Keratinocyte (primary cell): ENCODE measurements at regions not wholly inside any gene's neighbourhood (a gene's known extent, or its start where the extent isn't known, plus 50 kb on each side); places are given as distances from the start of the nearest gene placed in this dataset.
"Not testable (repeated sequence)": the region's sequence is repeated elsewhere in the genome, so short reads cannot be mapped to it uniquely, and the experiment has no call there.

Experiments
- DNase-seq: peaks from one replicate; pipeline ENCODE4 v3.0.0-alpha.2; 2011; ENCODE audit warnings: low read depth, missing footprints, low spot score
- FAIRE-seq: peaks from 2 replicates; lab custom pipeline; 2011; peaks lifted over from hg19 to GRCh38; lab: Jason Lieb, UNC
- H2AFZ ChIP-seq: 2 replicates; pipeline ENCODE4 v1.6.0; 2012; ENCODE audit warnings: low read length, control low read depth, inconsistent platforms; ENCODE audit not compliant: control insufficient read depth
- H3K27ac ChIP-seq: 2 replicates; pipeline ENCODE4 v1.5.1; 2011; ENCODE audit warnings: low read length; ENCODE audit not compliant: control insufficient read depth, insufficient read depth
- H3K27me3 ChIP-seq: 3 replicates; pipeline ENCODE4 v1.6.0; 2011; ENCODE audit warnings: low read length; ENCODE audit not compliant: control insufficient read depth, insufficient read depth; ENCODE audit errors: extremely low read depth
- H3K36me3 ChIP-seq, 2 experiments: 2 replicates in 1 of 2; 3 replicates in 1 of 2; pipeline ENCODE4 v1.5.1; 2011; ENCODE audit warnings: low read length in 2 of 2, mild to moderate bottlenecking in 1 of 2; ENCODE audit not compliant: control insufficient read depth in 2 of 2, insufficient read depth in 2 of 2; ENCODE audit errors: extremely low read depth in 1 of 2
- H3K4me1 ChIP-seq: 3 replicates; pipeline ENCODE4 v1.5.1; 2011; ENCODE audit warnings: low read length; ENCODE audit not compliant: control insufficient read depth, insufficient read depth; ENCODE audit errors: extremely low read depth
- H3K4me2 ChIP-seq: 3 replicates; pipeline ENCODE4 v1.6.0; 2011; ENCODE audit warnings: low read depth, low read length; ENCODE audit not compliant: control insufficient read depth, insufficient read depth; ENCODE audit errors: extremely low read depth
- H3K4me3 ChIP-seq, 3 experiments: fragments of 200-600 bp in 1 of 3; sonication (generic) in 1 of 3; 2 replicates in 2 of 3; 3 replicates in 1 of 3; pipeline ENCODE4 v1.5.1; 2011 to 2016; ENCODE audit warnings: low read length in 3 of 3, mild to moderate bottlenecking in 3 of 3, control low read depth in 2 of 3, inconsistent platforms in 1 of 3, low read depth in 1 of 3, mixed read lengths in 1 of 3, mixed run types in 1 of 3, moderate library complexity in 1 of 3; ENCODE audit not compliant: control insufficient read depth in 2 of 3, insufficient read depth in 2 of 3; ENCODE audit errors: extremely low read depth in 1 of 3
- H3K79me2 ChIP-seq: 2 replicates; pipeline ENCODE4 v1.6.0; 2012; ENCODE audit warnings: low read length; ENCODE audit not compliant: control insufficient read depth, insufficient read depth
- H3K9ac ChIP-seq: 3 replicates; pipeline ENCODE4 v1.6.0; 2011; ENCODE audit warnings: low read length; ENCODE audit not compliant: control insufficient read depth, insufficient read depth; ENCODE audit errors: extremely low read depth
- H3K9me1 ChIP-seq: 3 replicates; pipeline ENCODE4 v1.6.0; 2011; ENCODE audit warnings: low read length; ENCODE audit not compliant: control insufficient read depth, insufficient read depth; ENCODE audit errors: extremely low read depth
- H3K9me3 ChIP-seq: 2 replicates; pipeline ENCODE4 v1.5.1; 2012; ENCODE audit warnings: low read depth, low read length; ENCODE audit not compliant: control insufficient read depth
- H4K20me1 ChIP-seq: 3 replicates; pipeline ENCODE4 v1.6.0; 2011; ENCODE audit warnings: low read length; ENCODE audit not compliant: control insufficient read depth, insufficient read depth; ENCODE audit errors: extremely low read depth
- dilution Hi-C: fragments of 300-500 bp; cut with MboI; formaldehyde crosslinking; loops from one replicate; pipeline ENCODE4 v1.7.0; 2020; ENCODE audit warnings: low sequenced_read_pairs; ENCODE audit not compliant: extremely low pct_ligation_motif_present

DNA sequence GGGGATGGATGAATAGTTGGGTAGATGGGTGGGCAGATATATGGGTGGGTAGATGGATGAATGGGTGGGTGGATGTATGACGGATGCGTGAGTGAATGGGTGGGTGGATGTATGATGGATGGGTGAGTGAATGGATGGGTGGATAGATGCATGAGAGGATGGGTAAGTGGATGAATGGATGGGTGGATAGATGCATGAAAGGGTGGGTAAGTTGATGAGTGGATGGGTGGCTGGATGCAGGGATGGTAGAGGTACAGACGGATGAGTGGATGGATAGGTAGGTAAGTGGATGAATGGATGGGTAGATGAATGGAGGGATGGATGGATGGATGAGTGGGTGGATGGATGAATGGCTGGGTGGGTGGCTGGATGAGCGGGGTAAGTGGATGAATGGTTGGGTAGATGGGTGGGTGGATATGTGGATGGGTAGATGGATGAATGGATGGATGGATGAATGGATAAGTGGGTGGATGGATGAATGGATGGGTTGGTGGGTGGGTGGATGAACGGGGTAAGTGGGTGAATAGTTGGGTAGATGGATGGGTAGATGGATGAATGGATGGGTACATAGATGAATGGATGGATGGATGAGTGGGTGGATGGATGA lies 208.9 kb downstream of the NPIPB11 start:
- FAIRE-seq, H3K9me3 ChIP-seq, H3K27ac ChIP-seq, H3K4me1 ChIP-seq, H3K9ac ChIP-seq, H3K4me3 ChIP-seq, H3K9me1 ChIP-seq, DNase-seq, H3K4me2 ChIP-seq, dilution Hi-C loops, H3K36me3 ChIP-seq, H4K20me1 ChIP-seq, H2AFZ ChIP-seq, H3K27me3 ChIP-seq, H3K79me2 ChIP-seq: not testable (repeated sequence)

DNA sequence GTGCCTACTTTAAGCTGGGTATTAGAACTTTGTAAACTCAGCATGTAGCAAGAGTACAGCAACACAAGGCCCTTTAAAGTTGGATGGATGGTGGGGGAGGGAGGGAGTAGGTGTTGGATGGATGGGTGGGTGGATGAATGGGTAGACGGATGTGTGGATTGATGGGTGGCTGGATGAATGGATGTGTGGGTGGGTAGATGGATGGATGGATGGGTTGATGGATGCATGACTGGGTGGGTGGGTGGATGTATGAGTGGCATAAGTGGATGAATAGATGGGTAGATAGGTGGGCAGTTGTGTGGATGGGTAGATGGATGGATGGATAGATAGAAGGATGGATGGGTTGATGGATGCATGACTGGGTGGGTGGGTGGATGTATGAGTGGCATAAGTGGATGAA lies 209.8 kb downstream of the NPIPB11 start:
- H3K4me3 ChIP-seq, H3K27ac ChIP-seq, dilution Hi-C loops, H3K9me3 ChIP-seq, FAIRE-seq, H3K27me3 ChIP-seq, H4K20me1 ChIP-seq, H3K36me3 ChIP-seq, H2AFZ ChIP-seq, H3K9me1 ChIP-seq, H3K4me1 ChIP-seq, H3K9ac ChIP-seq, DNase-seq, H3K79me2 ChIP-seq, H3K4me2 ChIP-seq: not testable (repeated sequence)

DNA sequence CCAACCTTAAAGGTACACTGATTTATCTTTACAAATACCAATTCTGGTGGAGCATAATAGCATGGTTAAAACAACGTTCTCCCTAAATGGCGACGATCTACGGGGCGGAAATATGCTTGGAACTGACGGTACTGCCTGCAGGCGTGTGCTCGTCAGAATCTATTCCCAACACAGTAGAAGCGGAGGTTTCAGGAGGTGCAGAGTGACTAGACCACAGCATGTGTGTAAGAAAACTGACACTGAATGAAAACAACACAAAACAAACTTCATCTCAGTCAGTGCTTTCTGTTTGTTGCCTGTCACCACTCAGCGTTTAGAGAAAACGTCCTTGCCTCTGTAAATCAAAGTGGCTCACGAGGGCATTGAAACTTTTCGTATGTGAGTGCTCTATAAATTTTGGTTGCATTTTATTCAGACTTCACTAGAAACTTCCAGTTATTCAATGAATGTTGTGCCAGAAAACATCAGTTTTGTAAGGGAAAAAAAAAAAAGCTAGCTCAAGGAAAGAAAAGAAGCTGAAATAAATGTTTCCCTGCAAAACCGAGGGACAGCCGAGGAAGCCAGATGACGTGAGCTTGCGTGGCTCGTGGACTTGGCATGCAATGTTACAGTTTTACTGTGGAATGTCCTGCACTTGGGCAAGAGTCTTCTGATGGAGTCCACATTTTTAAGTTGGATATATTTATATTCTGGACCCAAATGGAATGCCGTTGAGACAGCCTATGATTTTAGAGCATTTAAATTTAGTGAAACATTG lies 210.4 kb downstream of the LAT start:
- H4K20me1 ChIP-seq, H3K27ac ChIP-seq, H3K79me2 ChIP-seq, H3K4me1 ChIP-seq, H3K9me3 ChIP-seq, H3K27me3 ChIP-seq, dilution Hi-C loops, DNase-seq, H3K4me3 ChIP-seq, H3K9me1 ChIP-seq, H3K36me3 ChIP-seq, H3K9ac ChIP-seq: not testable (repeated sequence)
- FAIRE-seq, result peak; percentile 56
- Histone ChIP-seq H2AFZ (peak overlapping the region; percentile 3), H3K4me2 (peak overlapping the region; percentile 48)

DNA sequence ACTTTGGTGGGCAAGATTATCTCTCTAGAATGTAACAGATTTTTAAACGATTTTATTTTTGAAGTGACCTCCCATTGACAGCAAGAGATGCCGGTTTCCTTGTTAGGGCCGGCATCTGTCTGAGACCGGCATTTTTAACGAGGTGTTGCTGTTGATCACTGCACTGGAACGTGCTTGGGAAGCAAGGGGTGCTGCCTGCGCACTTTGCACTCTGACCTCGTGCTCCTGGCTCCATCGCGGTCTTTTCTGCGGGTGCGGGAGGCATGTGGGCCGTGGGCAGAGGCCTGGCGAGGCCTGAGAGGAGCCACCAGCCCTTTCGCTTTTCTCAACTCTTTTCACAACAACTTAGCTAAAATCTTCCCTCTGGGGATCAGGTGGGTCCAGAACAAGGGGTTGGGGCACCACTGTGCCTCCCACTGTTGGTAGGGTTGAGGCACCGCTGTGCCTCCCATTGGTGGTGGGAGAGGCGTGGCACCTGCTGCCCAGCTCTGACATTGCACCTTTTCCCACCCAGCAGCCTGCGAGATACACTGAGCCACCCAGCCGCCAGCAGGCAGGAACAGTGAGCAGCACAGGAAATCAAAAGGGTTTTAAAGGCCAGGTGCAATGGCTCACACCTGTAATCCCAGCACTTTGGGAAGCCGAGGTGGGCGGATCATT lies 209.5 kb downstream of the LAT start:
- H3K4me1 ChIP-seq, H3K9ac ChIP-seq, H3K36me3 ChIP-seq, H4K20me1 ChIP-seq, H3K4me3 ChIP-seq, H3K27ac ChIP-seq, H3K9me1 ChIP-seq, H3K4me2 ChIP-seq, H3K79me2 ChIP-seq, DNase-seq, H3K9me3 ChIP-seq, dilution Hi-C loops, FAIRE-seq, H2AFZ ChIP-seq, H3K27me3 ChIP-seq: not testable (repeated sequence)

DNA sequence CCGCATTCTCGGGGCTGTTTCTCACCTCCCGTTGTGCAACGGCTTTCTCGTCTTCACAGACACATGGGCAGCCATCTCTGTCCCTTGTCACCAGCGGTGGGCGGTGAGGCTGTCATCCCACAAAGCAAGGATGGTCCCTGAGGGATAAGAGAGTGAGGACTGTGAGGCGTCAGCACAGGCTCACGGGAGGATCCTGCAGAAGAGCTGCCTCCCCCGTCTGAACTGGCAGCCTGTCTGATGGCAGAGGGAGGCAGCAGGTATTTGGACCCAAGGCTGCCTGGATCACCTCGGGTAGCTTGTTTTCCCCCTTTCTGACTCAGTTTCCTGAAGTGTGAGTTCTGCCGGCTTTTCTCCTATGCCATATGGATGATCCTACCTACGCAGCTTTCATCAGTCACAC lies 208.8 kb downstream of the LAT start:
- DNase-seq, dilution Hi-C loops: not testable (repeated sequence)

More for the DNA sequence above, 208.8 kb downstream of the LAT start:
- H2AFZ ChIP-seq, H3K36me3 ChIP-seq, H3K79me2 ChIP-seq, H4K20me1 ChIP-seq, H3K9ac ChIP-seq, H3K4me3 ChIP-seq, H3K27me3 ChIP-seq, H3K4me2 ChIP-seq, H3K9me1 ChIP-seq, H3K9me3 ChIP-seq, H3K4me1 ChIP-seq, H3K27ac ChIP-seq, FAIRE-seq: not testable (repeated sequence)
